NT2/D1 (cell line): ENCODE measurements at regions not wholly inside any gene's neighbourhood (a gene's known extent, or its start where the extent isn't known, plus 50 kb on each side); places are given as distances from the start of the nearest gene placed in this dataset.

ENCODE experiments used
- SUZ12 ChIP-seq: IDR thresholded peaks from 2 replicates; pipeline ENCODE4 v1.6.1; 2011; ENCODE audit not compliant: insufficient read length, insufficient read depth; ENCODE audit errors: extremely low read depth
- YY1 ChIP-seq: IDR thresholded peaks from 2 replicates; pipeline ENCODE4 v1.6.1; 2011; ENCODE audit not compliant: insufficient read length, insufficient read depth
- ZNF274 ChIP-seq: IDR thresholded peaks from 2 replicates; pipeline ENCODE4 v1.6.1; 2011; ENCODE audit warnings: mild to moderate bottlenecking, low read depth, low read length

- TF ChIP-seq ZNF274: no peak
- TF ChIP-seq YY1: no peak
- no peak for TF ChIP-seq SUZ12
These were observed 375.6 kb upstream of the MEIS1 start for GRCh38 chr2:66059332-66059731.
